Large intestine (tissue), 3 donors: ENCODE measurements at regions not wholly inside any gene's neighbourhood (a gene's known extent, or its start where the extent isn't known, plus 50 kb on each side); places are given as distances from the start of the nearest gene placed in this dataset.
"Not testable (repeated sequence)": the region's sequence is repeated elsewhere in the genome, so short reads cannot be mapped to it uniquely, and the experiment has no call there.

Source experiments
- DNase-seq, 2 donors: peaks; one replicate each; pipeline versions ENCODE4 v3.0.0 to v3.0.0-alpha.2; 2013
- H3K27ac ChIP-seq: one replicate; pipeline ENCODE4 v1.5.1; 2013; ENCODE audit warnings: low read length
- H3K27me3 ChIP-seq: 2 replicates; pipeline ENCODE4 v1.6.1; 2013; ENCODE audit warnings: low read length; ENCODE audit not compliant: control insufficient read depth, insufficient read depth
- H3K36me3 ChIP-seq: 2 replicates; pipeline ENCODE4 v1.6.1; 2013; ENCODE audit warnings: low read length; ENCODE audit not compliant: control insufficient read depth, insufficient read depth
- H3K4me1 ChIP-seq: one replicate; pipeline ENCODE4 v1.6.1; 2013; ENCODE audit warnings: low read length; ENCODE audit not compliant: control insufficient read depth, insufficient read depth
- H3K4me3 ChIP-seq: one replicate; pipeline ENCODE4 v1.5.1; 2013; ENCODE audit warnings: low read length
- H3K9me3 ChIP-seq: one replicate; pipeline ENCODE4 v1.6.1; 2013; ENCODE audit warnings: mild to moderate bottlenecking, low read depth, low read length, moderate library complexity; ENCODE audit not compliant: control insufficient read depth
- WGBS: methylation state at CpG from one replicate; pipeline ENCODE4 v1.1.5; 2013; ENCODE audit warnings: low lambda C conversion rate; ENCODE audit not compliant: insufficient coverage; 5-methylcytosine and 5-hydroxymethylcytosine counted together

DNA sequence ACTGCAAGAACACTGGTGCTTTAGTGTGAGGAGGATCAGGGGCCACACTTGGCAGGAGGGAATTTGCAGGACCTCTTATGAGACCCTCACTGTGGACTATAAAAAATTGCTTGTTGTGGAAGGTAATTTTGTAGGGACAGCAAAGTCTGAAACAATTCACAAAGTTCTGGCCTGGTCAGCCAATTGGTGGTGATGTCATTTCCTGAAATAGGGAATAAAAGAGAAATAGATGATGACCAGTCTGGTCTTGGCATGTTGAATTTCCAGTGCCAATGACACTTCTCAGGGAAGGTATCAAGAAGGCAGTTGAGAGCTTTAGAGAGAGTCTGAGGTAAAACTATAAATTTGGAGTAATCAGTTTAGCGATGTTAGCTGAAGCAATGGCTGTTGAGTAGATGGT is 129.3 kb upstream of the LMNTD1 start:
- Histone ChIP-seq H3K27ac (no peak overlapping the region), H3K9me3 (peaks cover 5% of the 10 kb centered on the region), H3K4me1 (no peaks in the 10 kb centered on the region), H3K4me3 (no peak overlapping the region), H3K27me3 (no peaks in the 10 kb centered on the region), H3K36me3 (no peaks in the 10 kb centered on the region)
- WGBS = 100% methylated on average over 1 of the region's 1 CpG
- no peak for DNase-seq

DNA sequence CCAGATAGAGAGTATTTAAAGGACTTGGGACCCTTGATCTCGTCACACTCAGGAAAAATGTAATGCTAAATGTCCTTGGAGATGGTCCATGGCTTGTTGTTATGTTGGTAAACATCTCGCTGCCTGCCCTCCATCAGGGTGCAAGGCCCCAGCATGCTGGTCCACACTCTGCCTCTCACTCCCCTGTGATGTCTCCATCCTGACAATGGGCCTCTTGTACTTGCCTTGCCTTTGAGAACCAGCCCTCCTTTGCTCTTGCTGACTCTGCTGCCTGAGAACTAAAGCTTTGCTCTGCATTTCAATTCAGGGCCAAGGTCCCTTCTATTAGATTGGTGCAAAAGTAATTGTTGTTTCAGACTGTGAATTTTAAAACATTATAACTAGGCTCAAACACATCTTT is 131.0 kb upstream of the LMNTD1 start:
- no peak for DNase-seq
- Histone ChIP-seq H3K4me3 (no peak overlapping the region), H3K4me1 (no peaks in the 10 kb centered on the region), H3K36me3 (no peaks in the 10 kb centered on the region), H3K27ac (no peak overlapping the region), H3K27me3 (no peaks in the 10 kb centered on the region), H3K9me3 (peaks cover 5% of the 10 kb centered on the region)
- WGBS = no CpG with 5 or more reads among the region's 2 CpGs

DNA sequence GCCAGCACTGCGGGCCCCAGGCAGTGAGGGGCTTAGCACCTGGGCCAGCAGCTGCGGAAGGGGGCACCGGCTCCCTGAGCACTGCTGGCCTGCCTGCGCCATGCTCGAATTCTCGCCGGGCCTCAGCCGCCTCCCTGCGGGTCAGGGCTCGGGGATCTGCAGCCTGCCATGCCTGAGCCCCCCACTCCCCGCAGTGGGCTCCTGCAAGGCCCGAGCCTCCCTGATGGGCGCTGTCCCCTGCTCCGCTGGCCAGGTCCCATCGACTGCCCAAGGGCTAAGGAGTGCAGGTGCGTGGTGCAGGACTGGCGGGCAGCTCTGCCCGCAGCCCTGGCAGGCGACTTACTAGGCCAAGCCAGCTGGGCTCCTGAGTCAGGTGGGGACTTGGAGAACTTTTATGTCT is 133.3 kb upstream of the LMNTD1 start:
- no peak for DNase-seq
- no CpG with 5 or more reads among the region's 19 CpGs for WGBS

DNA sequence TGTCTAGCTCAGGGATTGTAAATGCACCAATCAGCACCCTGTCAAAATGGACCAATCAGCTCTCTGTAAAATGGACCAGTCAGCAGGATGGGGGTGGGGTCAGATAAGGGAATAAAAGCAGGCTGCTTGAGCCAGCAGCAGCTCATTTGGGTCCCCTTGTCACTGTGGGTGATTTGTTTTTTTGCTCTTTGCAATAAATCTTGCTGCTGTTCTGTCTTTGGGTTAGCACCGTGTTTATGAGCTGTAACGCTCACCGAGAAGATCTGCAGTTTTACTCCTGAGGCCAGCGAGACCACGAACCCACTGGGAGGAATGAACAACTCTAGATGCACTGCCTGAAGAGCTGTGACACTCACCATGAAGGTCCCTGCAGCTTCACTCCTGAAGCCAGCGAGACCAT is 134.1 kb upstream of the LMNTD1 start:
- H3K9me3 ChIP-seq = peaks cover 5% of the 10 kb centered on the region
- no CpG with 5 or more reads among the region's 6 CpGs for WGBS
- DNase-seq = no peak
- no peak overlapping the region for H3K4me3 ChIP-seq
- H3K4me1 ChIP-seq = peaks cover 4% of the 10 kb centered on the region
- no peaks in the 10 kb centered on the region for H3K36me3 ChIP-seq
- H3K27ac ChIP-seq = no peak overlapping the region
- no peaks in the 10 kb centered on the region for H3K27me3 ChIP-seq

More for the DNA sequence above, 133.3 kb upstream of the LMNTD1 start:
- Histone ChIP-seq H3K4me3 (no peak overlapping the region), H3K36me3 (no peaks in the 10 kb centered on the region), H3K27me3 (no peaks in the 10 kb centered on the region), H3K27ac (no peak overlapping the region), H3K4me1 (no peaks in the 10 kb centered on the region), H3K9me3 (peaks cover 5% of the 10 kb centered on the region)

DNA sequence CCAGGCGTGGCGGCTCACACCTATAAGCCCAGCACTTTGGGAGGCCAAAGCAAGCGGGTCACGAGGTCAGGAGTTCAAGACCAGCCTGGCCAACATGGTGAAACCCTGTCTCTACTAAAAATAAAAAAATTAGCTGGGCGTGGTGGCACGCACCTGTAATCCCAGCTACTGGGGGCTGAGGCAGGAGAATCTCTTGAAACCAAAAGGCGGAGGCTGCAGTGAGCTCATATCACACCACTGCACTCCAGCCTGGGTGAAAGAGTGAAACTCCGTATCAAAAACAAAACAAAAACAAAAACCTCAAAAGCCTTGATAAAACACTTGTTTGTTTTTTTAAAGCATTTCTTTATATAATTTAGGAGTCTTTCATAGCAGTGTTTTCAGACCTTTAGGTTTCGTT is 135.8 kb upstream of the LMNTD1 start:
- not testable (repeated sequence) for H3K27me3 ChIP-seq, DNase-seq, H3K4me3 ChIP-seq, H3K36me3 ChIP-seq, H3K9me3 ChIP-seq, H3K27ac ChIP-seq
- peaks cover 15% of the 10 kb centered on the region for H3K4me1 ChIP-seq
- WGBS = no CpG with 5 or more reads among the region's 9 CpGs

DNA sequence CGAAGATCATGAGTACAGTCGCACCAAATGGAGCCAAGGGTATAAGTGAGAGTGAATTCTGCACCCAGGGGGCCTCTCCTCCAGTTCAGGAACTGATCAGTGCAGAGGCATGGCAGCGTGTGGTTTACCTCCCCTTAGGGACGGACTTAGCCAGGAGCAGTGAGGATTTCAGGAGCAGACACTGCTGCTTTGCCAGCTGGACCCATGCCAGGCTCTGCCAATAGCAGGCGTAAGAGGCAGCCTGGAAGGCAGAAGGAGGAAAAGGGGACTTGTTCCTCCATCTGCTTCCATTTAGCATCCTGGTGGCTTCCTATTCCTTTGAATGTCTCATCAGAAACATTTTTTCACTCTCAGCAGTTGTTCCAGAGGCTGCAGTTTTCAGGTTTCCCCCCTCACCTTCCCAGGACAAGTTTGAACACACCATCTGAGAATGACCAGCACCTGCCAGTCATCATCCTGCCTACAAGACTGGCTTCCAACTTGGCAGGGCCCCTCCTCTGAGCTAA is 137.0 kb upstream of the LMNTD1 start:
- H3K9me3 ChIP-seq = peaks cover 5% of the 10 kb centered on the region
- no peaks in the 10 kb centered on the region for H3K27me3 ChIP-seq
- no peak overlapping the region for H3K27ac ChIP-seq
- no CpG with 5 or more reads among the region's 5 CpGs for WGBS
- no peak overlapping the region for H3K4me3 ChIP-seq
- no peak for DNase-seq
- H3K4me1 ChIP-seq = peaks cover 15% of the 10 kb centered on the region
- no peaks in the 10 kb centered on the region for H3K36me3 ChIP-seq

DNA sequence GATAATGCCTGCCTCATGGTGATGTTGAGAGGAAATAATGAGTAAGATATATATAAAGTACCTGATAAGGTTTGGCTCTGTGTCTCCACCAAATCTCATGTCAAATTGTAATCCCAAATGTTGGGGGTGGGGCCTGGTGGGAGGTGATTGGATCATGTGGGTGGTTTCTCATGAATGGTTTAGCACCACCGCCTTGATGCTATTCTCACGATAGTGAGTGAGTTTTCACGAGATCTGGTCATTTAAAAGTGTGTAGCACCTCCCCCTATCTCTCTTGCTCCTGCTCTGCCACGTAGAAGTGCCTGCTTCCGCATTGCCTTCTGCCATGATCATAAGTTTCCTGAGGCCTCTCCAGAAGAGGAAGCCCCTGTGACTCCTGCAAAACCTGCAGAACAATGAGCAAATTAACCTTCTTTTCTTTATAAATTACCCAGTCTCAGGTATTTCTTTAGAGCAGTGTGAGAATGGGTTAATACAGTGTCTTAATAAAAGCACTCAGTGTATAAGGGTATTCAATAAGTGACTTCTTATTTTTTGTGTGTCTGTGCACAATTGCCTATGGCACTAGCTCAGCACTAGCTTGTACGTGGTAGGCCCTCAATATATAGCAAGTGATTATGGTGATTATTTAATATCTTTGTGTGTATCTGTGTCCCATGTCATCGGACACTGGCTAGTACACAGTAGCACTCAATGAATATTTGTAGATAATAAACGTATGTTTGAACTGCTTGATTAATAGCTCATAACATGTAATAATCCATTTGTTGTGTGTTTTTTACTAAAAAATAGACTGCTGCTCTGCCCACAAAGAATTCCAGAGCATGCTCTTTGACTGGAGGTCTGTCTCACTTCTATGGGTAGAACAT is 138.1 kb upstream of the LMNTD1 start:
- peaks cover 3% of the 10 kb centered on the region for H3K9me3 ChIP-seq
- H3K4me3 ChIP-seq = no peak overlapping the region
- H3K27me3 ChIP-seq = no peaks in the 10 kb centered on the region
- no peak for DNase-seq
- no peaks in the 10 kb centered on the region for H3K36me3 ChIP-seq
- peaks cover 15% of the 10 kb centered on the region for H3K4me1 ChIP-seq
- no CpG with 5 or more reads among the region's 8 CpGs for whole genome bisulfite sequencing
- peak overlapping the region; percentile 78 for H3K27ac ChIP-seq

DNA sequence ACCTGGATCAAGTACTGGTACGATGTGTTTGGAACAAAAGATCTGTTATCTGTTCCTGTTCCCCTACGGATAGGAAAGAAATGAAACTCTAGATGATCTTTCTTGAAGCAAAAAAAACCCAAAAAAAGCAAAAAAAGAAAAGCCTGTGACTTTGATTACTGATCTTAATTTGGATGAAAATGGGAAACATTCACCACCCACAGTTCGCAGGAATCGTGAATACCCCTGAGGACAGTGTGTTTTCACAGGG is 138.7 kb upstream of the LMNTD1 start:
- Histone ChIP-seq H3K36me3 (no peaks in the 10 kb centered on the region), H3K9me3 (no peaks in the 10 kb centered on the region), H3K27ac (peak overlapping the region; percentile 78), H3K4me3 (no peak overlapping the region), H3K4me1 (peaks cover 15% of the 10 kb centered on the region), H3K27me3 (no peaks in the 10 kb centered on the region)
- no peak for DNase-seq
- no CpG with 5 or more reads among the region's 4 CpGs for WGBS

DNA sequence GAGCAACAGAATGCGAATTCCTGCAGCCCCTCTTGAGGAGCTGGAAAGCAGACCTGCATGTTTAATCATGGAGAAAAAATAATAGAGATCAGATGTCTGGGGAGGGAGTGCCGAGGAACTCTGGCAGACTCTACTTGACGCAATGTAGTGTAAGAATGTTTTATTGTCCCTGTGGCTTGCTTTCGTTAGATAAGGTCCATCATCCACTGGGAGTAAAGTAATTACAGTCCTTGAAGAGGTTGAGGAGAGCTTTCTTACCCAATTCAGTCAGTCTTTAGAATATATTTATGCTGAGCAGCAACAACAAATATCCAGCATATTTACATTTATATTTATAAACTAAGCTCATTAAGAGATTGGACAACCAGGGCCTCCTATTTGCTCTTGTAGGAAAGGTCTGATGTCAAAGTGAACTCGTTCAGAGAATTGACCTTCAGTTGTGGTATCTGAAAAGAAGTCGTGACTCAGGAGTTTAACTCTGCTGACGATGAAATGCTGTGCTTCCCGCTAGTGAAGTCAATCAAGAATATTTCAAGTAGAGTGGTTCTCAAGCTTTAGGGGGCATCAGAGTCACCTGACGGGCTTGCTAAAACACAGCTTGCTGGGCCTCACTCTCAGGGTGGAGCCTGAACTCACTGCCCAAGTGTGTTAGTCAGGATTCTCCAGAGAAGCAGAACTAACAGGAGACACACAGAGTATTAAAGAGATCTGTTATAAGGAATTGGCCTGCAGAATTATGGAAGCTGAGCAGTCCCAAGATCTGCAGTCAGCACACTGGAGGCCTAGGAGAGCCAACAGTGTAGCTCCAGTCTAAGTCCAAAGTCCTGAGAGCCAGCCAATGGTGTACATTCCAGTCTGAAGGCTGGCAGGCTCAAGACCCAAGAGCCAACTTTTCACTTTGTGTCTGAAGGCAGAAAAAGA is 139.3 kb upstream of the LMNTD1 start:
- H3K27me3 ChIP-seq = no peaks in the 10 kb centered on the region
- H3K9me3 ChIP-seq = no peaks in the 10 kb centered on the region
- peak; percentile 72 to 87 for DNase-seq
- no peak overlapping the region for H3K4me3 ChIP-seq
- peaks cover 15% of the 10 kb centered on the region for H3K4me1 ChIP-seq
- WGBS = no CpG with 5 or more reads among the region's 9 CpGs
- H3K36me3 ChIP-seq = no peaks in the 10 kb centered on the region
- H3K27ac ChIP-seq = peak overlapping the region; percentile 78

DNA sequence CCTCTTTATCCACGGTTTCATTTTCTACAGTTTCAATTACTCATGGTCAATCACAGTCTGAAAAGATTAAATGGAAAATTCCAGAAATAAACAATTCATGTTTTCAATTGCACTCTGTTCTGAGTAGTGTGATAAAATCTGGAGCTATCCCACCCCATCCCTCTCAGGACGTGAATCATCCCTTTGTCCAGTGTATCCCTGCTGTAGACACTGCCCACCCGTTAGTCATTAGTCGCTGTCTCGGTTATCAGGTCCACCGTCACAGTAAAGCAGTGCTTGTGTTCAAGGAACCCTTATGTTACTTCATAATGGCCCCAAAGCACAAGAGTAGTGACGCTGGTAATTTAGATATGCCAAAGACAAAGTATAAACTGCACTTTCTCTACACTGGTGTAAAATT is 141.0 kb upstream of the LMNTD1 start:
- Histone ChIP-seq H3K27ac (no peak overlapping the region), H3K4me1 (peaks cover 15% of the 10 kb centered on the region), H3K4me3 (no peak overlapping the region), H3K9me3 (no peaks in the 10 kb centered on the region), H3K27me3 (no peaks in the 10 kb centered on the region), H3K36me3 (no peaks in the 10 kb centered on the region)
- peak; percentile 36 to 66 for DNase-seq
- 58% methylated on average over 6 of the region's 7 CpGs for WGBS
